GM20000 (cell line): ENCODE measurements at regions not wholly inside any gene's neighbourhood (a gene's known extent, or its start where the extent isn't known, plus 50 kb on each side); places are given as distances from the start of the nearest gene placed in this dataset.
"Not testable (repeated sequence)": the region's sequence is repeated elsewhere in the genome, so short reads cannot be mapped to it uniquely, and the experiment has no call there.

Experiments used
- DNase-seq: peaks from one replicate; pipeline ENCODE4 v3.0.0; 2012; ENCODE audit warnings: low spot score
- CTCF ChIP-seq: IDR thresholded peaks from 2 replicates; pipeline ENCODE4 v1.5.1; 2012; ENCODE audit warnings: mild to moderate bottlenecking, control low read depth; ENCODE audit errors: extremely low read depth, missing control alignments

GRCh38 chr17:37820313-37820994 is 75.6 kb upstream of the HNF1B start:
- peak; percentile 45 for DNase-seq
- no peak for TF ChIP-seq CTCF

- no peak for DNase-seq
- TF ChIP-seq CTCF, result no peak
Observed at GRCh38 chr17:37818689-37819088, 73.8 kb upstream of the HNF1B start.

- TF ChIP-seq CTCF, result no peak
Observed at GRCh38 chr17:37816950-37817349, 72.1 kb upstream of the HNF1B start.

GRCh38 chr17:37815536-37815935 is 70.7 kb upstream of the HNF1B start:
- TF ChIP-seq CTCF, result no peak
- DNase-seq, result no peak

More at GRCh38 chr17:37816950-37817349, 72.1 kb upstream of the HNF1B start:
- DNase-seq, result no peak

- TF ChIP-seq CTCF, result no peak
- DNase-seq, result no peak
Observed at GRCh38 chr17:37813751-37814150, 68.9 kb upstream of the HNF1B start.

GRCh38 chr17:37808846-37809245 is 64.0 kb upstream of the HNF1B start:
- not testable (repeated sequence) for DNase-seq

GRCh38 chr17:37802712-37803416 is 58.0 kb upstream of the HNF1B start:
- no peak for DNase-seq
- TF ChIP-seq CTCF, result no peak

GRCh38 chr17:37802061-37802595 is 57.3 kb upstream of the HNF1B start:
- TF ChIP-seq CTCF, result no peak
- no peak for DNase-seq
